ENCODE measurements at regions not wholly inside any gene's neighbourhood (a gene's known extent, or its start where the extent isn't known, plus 50 kb on each side); places are given as distances from the start of the nearest gene placed in this dataset.

GRCh38 chr2:71903841-71904240, 243.8 kb downstream of the CYP26B1 start:
- TF ChIP-seq CTCF (IDR thresholded peaks at IDR 0.05) (no peak), POLR2A (IDR thresholded peaks at IDR 0.05) (no peak)
